ENCODE measurements at regions not wholly inside any gene's neighbourhood (a gene's known extent, or its start where the extent isn't known, plus 50 kb on each side); places are given as distances from the start of the nearest gene placed in this dataset.
A peak's percentile ranks its signal among the peaks of the same experiment; 100 is the strongest.
"Not testable (repeated sequence)": the region's sequence is repeated elsewhere in the genome, so short reads cannot be mapped to it uniquely, and the experiment has no call there.

DNA sequence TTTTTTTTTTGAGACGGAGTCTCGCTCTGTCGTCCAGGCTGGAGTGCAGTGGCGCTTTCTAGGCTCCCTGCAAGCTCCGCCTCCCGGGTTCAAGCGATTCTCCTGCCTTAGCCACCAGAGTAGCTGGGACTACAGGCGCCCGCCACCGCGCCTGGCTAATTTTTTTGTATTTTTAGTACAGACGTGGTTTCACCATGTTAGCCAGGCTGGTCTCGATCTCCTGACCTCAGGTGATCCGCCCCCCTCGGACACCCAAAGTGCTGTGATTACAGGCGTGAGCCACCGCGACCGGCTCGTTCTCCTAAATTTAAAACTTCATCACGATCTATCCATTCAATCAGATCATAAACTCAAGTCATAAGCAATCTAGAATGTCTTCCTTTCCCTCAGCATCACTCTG, 359.5 kb upstream of the BRINP3 start:
- not testable (repeated sequence) for DNase-seq (ENCODE audit: low spot score)

- DNase-seq (ENCODE audit: low spot score), result no peak
These were observed 360.2 kb upstream of the BRINP3 start for GRCh38 chr1:190837888-190838287.

- peak; percentile 4 for DNase-seq (ENCODE audit: low spot score)
These were observed 369.5 kb upstream of the BRINP3 start for GRCh38 chr1:190847166-190847565.

DNA sequence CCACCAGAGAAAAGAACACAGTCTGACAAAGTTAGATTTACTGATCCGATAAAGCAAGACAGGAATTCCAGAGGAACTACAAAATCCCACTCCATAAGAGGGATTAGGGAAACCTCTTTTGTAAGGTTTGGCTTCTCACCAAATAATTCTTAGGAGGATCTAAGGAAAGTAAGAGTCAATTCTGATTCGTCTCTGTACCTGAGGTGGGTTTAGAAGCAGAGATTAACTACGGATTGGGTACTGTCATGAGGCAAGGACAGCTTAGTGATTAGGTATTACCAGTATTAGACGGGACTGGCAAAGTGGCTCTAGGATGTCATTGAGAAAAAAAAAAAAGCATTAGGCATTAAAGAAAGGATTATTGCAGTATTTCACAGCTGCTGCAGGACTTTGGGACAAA, 371.7 kb upstream of the BRINP3 start:
- no peak for DNase-seq (ENCODE audit: low spot score)

DNA sequence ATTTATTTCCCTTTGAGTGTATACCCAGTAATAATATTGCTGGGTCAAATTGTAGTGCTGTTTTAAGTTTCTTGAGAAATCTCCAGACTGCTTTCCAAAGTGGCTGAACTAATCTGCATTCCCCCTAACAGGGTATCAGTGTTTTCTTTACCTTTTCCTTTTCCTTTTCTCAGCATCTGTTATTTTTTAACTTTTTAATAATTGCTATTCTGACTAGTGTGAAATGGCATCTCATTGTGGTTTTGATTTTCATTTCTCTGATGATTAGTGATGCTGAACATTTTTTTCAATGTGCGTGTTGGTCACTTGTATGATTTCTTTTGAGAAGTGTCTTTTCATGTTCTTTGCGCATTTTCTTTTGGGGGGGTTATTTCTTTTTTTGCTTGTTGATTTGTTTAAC, 374.9 kb upstream of the BRINP3 start:
- DNase-seq (ENCODE audit: low spot score), result no peak

DNA sequence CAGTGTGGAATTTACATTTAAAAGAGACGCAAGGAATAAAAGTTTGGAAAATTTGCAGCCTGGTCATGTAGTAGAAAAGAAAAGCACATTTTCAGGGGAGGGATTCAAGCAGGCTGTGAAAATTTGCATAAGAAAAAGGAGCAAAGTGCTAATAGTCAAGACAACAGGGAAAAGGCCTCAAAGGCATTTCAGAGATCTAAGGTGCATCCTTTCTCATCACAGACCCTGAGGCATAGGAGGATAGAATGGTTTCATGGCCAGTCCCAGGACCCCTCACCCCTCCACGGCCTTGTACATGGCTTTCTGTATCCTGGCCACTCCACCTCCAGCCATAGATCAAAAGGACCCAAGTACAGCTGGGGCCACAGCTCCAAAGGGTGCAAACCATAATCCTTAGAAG, 380.5 kb upstream of the BRINP3 start:
- no peak for DNase-seq (ENCODE audit: low spot score)

DNA sequence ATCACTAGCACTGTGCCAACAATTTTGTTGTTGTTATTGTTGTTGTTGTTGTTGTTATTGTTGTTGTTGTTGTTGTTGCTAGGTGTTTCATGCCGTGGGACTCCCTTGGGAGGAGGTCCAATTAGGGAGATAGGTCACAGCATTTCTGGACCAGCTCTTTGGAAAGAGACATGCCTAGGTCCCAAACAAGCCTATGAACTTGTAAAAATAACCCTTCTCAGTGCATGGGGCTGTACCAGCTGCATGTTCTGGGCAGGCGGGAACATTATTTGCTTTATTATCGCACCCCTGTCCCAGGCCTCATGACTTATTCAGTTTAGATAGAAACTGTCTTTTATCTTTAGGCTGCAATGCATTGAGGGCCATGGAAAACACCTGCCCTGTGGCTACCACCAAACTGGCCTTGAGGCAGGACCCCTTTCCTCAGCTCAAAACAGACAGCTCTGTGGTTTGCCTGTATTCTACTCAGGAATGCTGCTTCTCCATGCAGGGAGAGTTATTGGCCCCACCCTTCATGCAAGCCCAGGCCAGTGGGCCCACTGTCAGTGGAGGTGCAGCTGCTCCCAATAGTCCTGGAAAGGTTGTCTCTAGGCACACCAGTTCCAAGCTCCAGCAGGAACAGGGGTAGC, 386.5 kb upstream of the BRINP3 start:
- no peak for DNase-seq (ENCODE audit: low spot score)

- no peak for DNase-seq (ENCODE audit: low spot score)
These were observed 402.7 kb upstream of the BRINP3 start for GRCh38 chr1:190880352-190880751.

GRCh38 chr1:190881064-190881463, 403.4 kb upstream of the BRINP3 start:
- DNase-seq (ENCODE audit: low spot score), result no peak

DNA sequence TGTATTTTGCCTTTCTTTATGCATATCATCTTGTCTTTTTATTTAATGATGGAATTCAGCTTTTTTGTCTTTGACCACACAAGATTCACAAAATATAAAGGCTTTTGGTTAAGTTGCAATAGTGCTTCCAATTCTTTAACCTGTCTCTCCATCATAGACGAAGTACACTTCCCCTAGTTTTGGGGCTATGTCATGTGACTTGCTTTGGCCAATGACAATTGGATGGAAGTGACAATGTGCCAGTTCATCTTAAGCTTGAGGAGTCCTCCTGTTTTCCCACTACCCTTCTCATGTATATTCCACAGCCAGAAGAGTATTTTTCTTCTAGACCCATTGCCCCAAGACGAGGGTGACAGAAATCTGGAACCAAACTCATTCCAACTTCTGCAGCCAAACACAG, 419.6 kb upstream of the BRINP3 start:
- no peak for DNase-seq (ENCODE audit: low spot score)

DNA sequence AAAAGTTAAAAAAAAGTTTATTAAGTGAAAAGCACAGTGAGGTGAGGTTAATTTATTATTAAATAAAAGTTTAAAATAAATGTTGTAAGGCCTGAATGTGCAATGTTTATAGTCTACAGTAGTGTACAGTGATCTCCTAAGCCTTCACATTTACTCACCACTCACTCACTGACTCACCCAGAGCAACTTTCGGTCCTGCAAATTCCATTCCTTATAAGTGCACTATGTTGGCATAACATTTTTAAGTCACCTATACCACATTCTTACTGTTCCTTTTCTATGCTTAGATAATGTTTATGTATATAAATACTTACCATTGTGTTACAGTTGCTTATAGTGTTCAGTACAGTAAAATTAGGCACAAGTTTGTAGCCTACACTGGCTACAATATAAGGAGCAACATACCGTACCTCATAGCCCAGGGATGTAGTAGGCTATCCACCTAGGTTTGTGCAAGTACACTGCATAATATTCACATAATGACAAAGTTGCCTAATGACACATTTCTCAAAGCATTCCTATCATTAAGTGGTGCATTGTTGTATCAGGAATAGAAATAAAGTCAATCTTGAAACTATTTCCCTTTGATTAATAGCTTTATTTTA, 426.5 kb upstream of the BRINP3 start:
- peak; percentile 65 for DNase-seq (ENCODE audit: low spot score)

GRCh38 chr1:190906206-190906725, 428.6 kb upstream of the BRINP3 start:
- DNase-seq (ENCODE audit: low spot score), result no peak

- peak; percentile 33 for DNase-seq (ENCODE audit: low spot score)
These were observed 430.6 kb upstream of the BRINP3 start for GRCh38 chr1:190908246-190908645.

DNA sequence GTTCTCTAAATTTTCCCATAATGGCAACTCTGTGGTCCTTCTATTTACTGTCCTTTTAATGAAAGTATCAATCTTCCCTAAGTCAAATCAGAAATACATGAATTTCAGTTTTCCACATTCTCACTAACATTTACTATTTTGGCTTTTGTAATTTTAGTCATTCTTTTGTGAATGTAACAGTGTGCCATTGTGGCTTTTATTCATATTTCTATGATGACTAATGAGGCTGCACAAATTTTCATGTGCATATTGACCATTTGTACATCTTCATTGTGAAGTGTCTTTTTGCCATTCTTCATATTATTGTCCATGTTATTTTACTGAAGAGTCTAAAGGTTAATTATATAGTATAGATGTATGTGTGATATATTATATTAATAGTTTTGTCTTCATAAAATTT, 431.0 kb upstream of the BRINP3 start:
- DNase-seq (ENCODE audit: low spot score), result peak; percentile 16

- no peak for DNase-seq (ENCODE audit: low spot score)
These were observed 458.3 kb upstream of the BRINP3 start for GRCh38 chr1:190935925-190936324.

- DNase-seq (ENCODE audit: low spot score), result no peak
These were observed 458.7 kb upstream of the BRINP3 start for GRCh38 chr1:190936337-190936736.

- DNase-seq (ENCODE audit: low spot score), result no peak
These were observed 463.3 kb upstream of the BRINP3 start for GRCh38 chr1:190940951-190941350.

- DNase-seq (ENCODE audit: low spot score), result no peak
These were observed 464.8 kb upstream of the BRINP3 start for GRCh38 chr1:190942475-190942874.

DNA sequence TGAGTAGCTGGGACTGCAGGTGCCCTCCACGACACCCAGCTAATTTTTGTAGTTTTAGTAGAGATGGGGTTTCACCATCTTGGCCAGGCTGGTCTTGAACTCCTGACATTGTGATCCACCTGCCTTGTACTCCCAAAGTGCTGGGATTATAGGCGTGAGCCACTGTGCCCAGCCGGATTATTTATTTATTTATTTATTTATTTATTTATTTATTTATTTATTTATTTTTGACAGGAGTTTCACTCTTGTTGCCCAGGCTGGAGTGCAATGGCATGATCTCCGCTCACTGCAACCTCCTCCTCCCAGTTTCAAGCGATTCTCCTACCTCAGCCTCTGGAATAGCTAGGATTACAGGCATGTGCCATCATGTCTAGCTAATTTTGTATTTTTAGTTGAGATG, 466.1 kb upstream of the BRINP3 start:
- not testable (repeated sequence) for DNase-seq (ENCODE audit: low spot score)

- DNase-seq (ENCODE audit: low spot score), result no peak
These were observed 472.3 kb upstream of the BRINP3 start for GRCh38 chr1:190949939-190950338.

DNA sequence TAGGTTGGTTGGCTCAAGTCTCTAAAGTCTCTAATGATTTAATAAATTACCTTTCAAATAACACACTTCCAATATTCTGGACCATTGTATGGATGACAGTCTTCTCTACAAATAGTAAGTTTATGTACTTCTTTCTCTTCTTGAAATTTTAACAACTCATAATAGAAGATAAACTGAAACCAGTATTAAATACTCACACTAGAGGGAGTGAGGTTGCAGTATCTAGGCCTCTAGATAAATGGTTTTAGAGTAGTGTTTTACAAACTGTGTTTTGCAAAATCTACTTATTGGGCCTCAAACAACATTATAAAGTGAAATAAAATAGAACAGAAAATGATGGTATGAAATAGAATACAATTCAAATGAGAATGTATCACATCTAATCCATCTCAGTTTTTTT, 479.9 kb upstream of the BRINP3 start:
- DNase-seq (ENCODE audit: low spot score), result peak; percentile 25

GRCh38 chr1:190963321-190963720, 485.7 kb upstream of the BRINP3 start:
- no peak for DNase-seq (ENCODE audit: low spot score)

- DNase-seq (ENCODE audit: low spot score), result no peak
These were observed 498.2 kb upstream of the BRINP3 start for GRCh38 chr1:190975827-190976226.

GRCh38 chr1:191002768-191003167, 525.1 kb upstream of the BRINP3 start:
- no peak for DNase-seq (ENCODE audit: low spot score)
